K562 (cell line): ENCODE measurements at regions not wholly inside any gene's neighbourhood (a gene's known extent, or its start where the extent isn't known, plus 50 kb on each side); places are given as distances from the start of the nearest gene placed in this dataset.

Source experiments
- ATAC-seq: fragments of 200-7000 bp; cut with Tn5 transposase; 3 replicates; pipeline ENCODE4 v1.9.1; 2020; ENCODE audit warnings: moderate library complexity
- BruUV-seq: library from RNA; stranded (reverse); fragments of 400-500 nt; replicated peaks from 2 replicates; lab custom pipeline; 2021; lab: Mats Ljungman, UMichigan
- CTCF ChIA-PET: fragments of 300-600 bp; formaldehyde crosslinking; extraction: SDS; loops from one replicate; lab custom pipeline; 2021; ENCODE audit warnings: low intra/inter-chr PET ratio; lab: Yijun Ruan, JAX
- POLR2A ChIA-PET: fragments of 300-600, 350-650 bp; sonication (Branson Sonifier 250); formaldehyde crosslinking; extraction: SDS; loops from one replicate; lab custom pipeline; 2021; ENCODE audit warnings: antibody characterized with exemption, inconsistent platforms; lab: Yijun Ruan, JAX
- DNase-seq, 4 experiments: peaks; one replicate each; pipeline versions ENCODE4 v3.0.0 to v3.0.0-alpha.2; 2011 to 2018; ENCODE audit warnings: low spot score in 3 of 4, mixed read lengths in 3 of 4; ENCODE audit errors: extremely low read depth in 1 of 4
- FAIRE-seq: peaks from 2 replicates; lab custom pipeline; 2011; peaks lifted over from hg19 to GRCh38; lab: Jason Lieb, UNC
- H2AFZ ChIP-seq: 2 replicates; pipeline ENCODE4 v1.6.0; 2011; ENCODE audit warnings: low read depth, low read length, control low read depth, inconsistent platforms
- H3K27ac ChIP-seq: fragments of 200-600 bp; 3 replicates; pipeline ENCODE4 v1.8.0; 2011; ENCODE audit warnings: low read depth, mild to moderate bottlenecking, control low read depth, inconsistent platforms, low read length, moderate library complexity, mixed read lengths; ENCODE audit errors: extremely low read depth
- H3K27me3 ChIP-seq, 2 experiments: fragments of 300-600 bp in 1 of 2; 2 replicates in 1 of 2; 3 replicates in 1 of 2; pipeline versions ENCODE4 v1.6.0 to v1.8.0; 2011; ENCODE audit warnings: inconsistent platforms in 2 of 2, low read length in 2 of 2, mild to moderate bottlenecking in 1 of 2, mixed read lengths in 1 of 2, moderate library complexity in 1 of 2; ENCODE audit not compliant: control insufficient read depth in 2 of 2, insufficient read depth in 2 of 2
- H3K36me3 ChIP-seq: fragments of 300-600 bp; 3 replicates; pipeline ENCODE4 v1.8.0; 2011; ENCODE audit warnings: mild to moderate bottlenecking, low read length, inconsistent platforms; ENCODE audit not compliant: control insufficient read depth, insufficient read depth
- H3K4me1 ChIP-seq, 2 experiments: fragments of 200-600 bp in 1 of 2; replicated peaks in 1 of 2; 2 replicates in 1 of 2; 3 replicates in 1 of 2; pipeline versions ENCODE4 v1.5.1 to v1.8.0; 2011; ENCODE audit warnings: inconsistent platforms in 2 of 2, low read length in 2 of 2, mild to moderate bottlenecking in 1 of 2, mixed read lengths in 1 of 2, moderate library complexity in 1 of 2; ENCODE audit not compliant: control insufficient read depth in 2 of 2, insufficient read depth in 2 of 2
- H3K4me2 ChIP-seq: 2 replicates; pipeline ENCODE4 v1.6.1; 2011; ENCODE audit warnings: low read length, control low read depth, inconsistent platforms, mixed read lengths; ENCODE audit not compliant: insufficient read depth
- H3K4me3 ChIP-seq: fragments of 200-600 bp; sonication (generic), shearing (Covaris generic); 2 replicates; pipeline ENCODE4 v1.5.1; 2016; ENCODE audit warnings: control low read depth, inconsistent platforms
- H3K79me2 ChIP-seq: fragments of 200-600 bp; 3 replicates; pipeline ENCODE4 v1.8.0; 2011; ENCODE audit warnings: low read length, inconsistent platforms; ENCODE audit not compliant: control insufficient read depth, insufficient read depth
- H3K9ac ChIP-seq, 2 experiments: 2 replicates each; pipeline versions ENCODE4 v1.6.0 to v1.6.1; 2011; ENCODE audit warnings: low read depth in 2 of 2, low read length in 2 of 2, control low read depth in 1 of 2, inconsistent platforms in 1 of 2, mild to moderate bottlenecking in 1 of 2, mixed read lengths in 1 of 2; ENCODE audit not compliant: insufficient read depth in 1 of 2
- H3K9me1 ChIP-seq: one replicate; pipeline ENCODE4 v1.6.0; 2011; ENCODE audit warnings: inconsistent platforms, mild to moderate bottlenecking, low read length, moderate library complexity; ENCODE audit not compliant: control insufficient read depth, insufficient read depth
- H3K9me3 ChIP-seq: replicated peaks from 2 replicates; pipeline ENCODE4 v1.5.1; 2011; ENCODE audit warnings: low read depth, low read length, inconsistent platforms; ENCODE audit not compliant: control insufficient read depth, insufficient read depth
- H4K20me1 ChIP-seq: replicated peaks from 2 replicates; pipeline ENCODE4 v1.6.1; 2011; ENCODE audit warnings: low read length, inconsistent platforms, mixed read lengths; ENCODE audit not compliant: control insufficient read depth, insufficient read depth
- BRD4 ChIP-seq: fragments of 200-600 bp; sonication (generic); IDR thresholded peaks from 2 replicates; pipeline ENCODE4 v1.6.1; 2017; ENCODE audit warnings: inconsistent platforms
- CBX1 ChIP-seq: sonication (generic); IDR thresholded peaks from 2 replicates; pipeline ENCODE4 v1.6.1; 2016; ENCODE audit warnings: antibody characterized with exemption, low read depth, mild to moderate bottlenecking
- CHCHD3 ChIP-seq: fragments of 250-450 bp; sonication (Bioruptor Pico); IDR thresholded peaks from 2 replicates; pipeline ENCODE4 v2.1.2; 2022; ENCODE audit warnings: mild to moderate bottlenecking
- DACH1 ChIP-seq: fragments of 450-650 bp; IDR thresholded peaks from 2 replicates; pipeline ENCODE4 v1.6.1; 2018; ENCODE audit not compliant: partially characterized antibody
- HDAC6 ChIP-seq: IDR thresholded peaks from 2 replicates; pipeline ENCODE4 v1.6.1; 2012; ENCODE audit warnings: low read depth, mild to moderate bottlenecking, control low read depth, inconsistent platforms, low read length, moderate library complexity
- MITF ChIP-seq: IDR thresholded peaks from 2 replicates; pipeline ENCODE4 v1.6.1; 2014; ENCODE audit warnings: antibody characterized with exemption
- NCOA6 ChIP-seq: fragments of 450-650 bp; IDR thresholded peaks from 2 replicates; pipeline ENCODE4 v1.6.1; 2017; ENCODE audit warnings: mild to moderate bottlenecking
- PHTF2 ChIP-seq: fragments of 250-450 bp; sonication (Bioruptor Pico); IDR thresholded peaks from 2 replicates; pipeline ENCODE4 v1.5.0; 2021; ENCODE audit warnings: mild to moderate bottlenecking
- TCF7 ChIP-seq: sonication (generic); IDR thresholded peaks from 2 replicates; pipeline ENCODE4 v1.6.1; 2016; ENCODE audit warnings: antibody characterized with exemption, borderline replicate concordance
- THAP7 ChIP-seq: fragments of 250-450 bp; sonication (Bioruptor Pico); IDR thresholded peaks from 2 replicates; pipeline ENCODE4 v1.5.0; 2021
- YY1 ChIP-seq, 3 experiments: IDR thresholded peaks; 2 replicates each; pipeline ENCODE4 v1.6.1; 2011; ENCODE audit warnings: low read length in 2 of 3, mild to moderate bottlenecking in 2 of 3, moderate library complexity in 2 of 3, borderline replicate concordance in 1 of 3, control low read depth in 1 of 3, low read depth in 1 of 3; ENCODE audit not compliant: insufficient read depth in 3 of 3, insufficient replicate concordance in 2 of 3, control insufficient read depth in 1 of 3, insufficient read length in 1 of 3; ENCODE audit errors: extremely low read depth in 1 of 3
- ZNF518B ChIP-seq: fragments of 250-450 bp; sonication (Bioruptor Pico); IDR thresholded peaks from 2 replicates; pipeline ENCODE4 v1.5.0; 2021; ENCODE audit warnings: mild to moderate bottlenecking, moderate library complexity
- ZNF592 ChIP-seq: fragments of 450-650 bp; IDR thresholded peaks from 2 replicates; pipeline ENCODE4 v1.6.1; 2017; ENCODE audit warnings: antibody characterized with exemption, mild to moderate bottlenecking
- WGBS: fragments of 100-300 bp; shearing (Covaris generic); methylation state at CpG from one replicate; pipeline ENCODE4 v1.1.6; 2016; ENCODE audit warnings: low coverage, mixed read lengths; ENCODE audit not compliant: insufficient coverage; ENCODE audit errors: missing lambda C conversion rate; 5-methylcytosine and 5-hydroxymethylcytosine counted together
- in situ Hi-C: fragments of 300-500 bp; cut with MboI; formaldehyde crosslinking; loops from 4 replicates; pipeline ENCODE4 v1.15.0; 2018; ENCODE audit warnings: inconsistent platforms, mixed read lengths
- intact Hi-C: fragments of 100-400 bp; cut with micrococcal nuclease; formaldehyde crosslinking; loops from 2 replicates; pipeline ENCODE4 v1.14.2; 2022

GRCh38 chr10:3530346-3530745 is 254.7 kb downstream of the KLF6 start:
- no peak overlapping the region for H2AFZ ChIP-seq
- ATAC-seq (no peak), FAIRE-seq (no peak), DNase-seq (no peak)
- in situ Hi-C loops, result no loop called here
- POLR2A ChIA-PET, result interaction anchor here (1.0 kb wide), 1 partner anchor 44 kb away, joined by 3 read pairs; no protein-coding TSS in a partner anchor
- no peak overlapping the region for H3K4me2 ChIP-seq
- BruUV-seq, result no TSS peak
- H4K20me1 ChIP-seq, result no peaks in the 10 kb centered on the region
- H3K79me2 ChIP-seq, result no peaks in the 10 kb centered on the region
- no peak overlapping the region for H3K4me3 ChIP-seq
- CTCF ChIA-PET, result no interaction called here
- no peak overlapping the region for H3K9ac ChIP-seq
- H3K9me3 ChIP-seq, result no peaks in the 10 kb centered on the region
- no peak overlapping the region for H3K27ac ChIP-seq
- no peaks in the 10 kb centered on the region for H3K36me3 ChIP-seq
- no peaks in the 10 kb centered on the region for H3K9me1 ChIP-seq
- 20% methylated on average over 7 of the region's 13 CpGs for WGBS
- peaks cover 4 to 26% of the 10 kb centered on the region in 2 experiments; a peak in 4 of 5 replicates for H3K27me3 ChIP-seq
- intact Hi-C loops, result no loop called here
- peaks cover 2 to 8% of the 10 kb centered on the region in 2 experiments; a peak in 3 of 5 replicates for H3K4me1 ChIP-seq
- TF ChIP-seq CBX1 (no peak), CHCHD3 (CRISPR knock-in tag) (no peak), YY1 (IDR thresholded peaks at IDR 0.05; ENCODE audit: borderline replicate concordance in 1 of 3, control insufficient read depth in 1 of 3, extremely low read depth in 1 of 3, insufficient read depth in 3 of 3, insufficient read length in 1 of 3, insufficient replicate concordance in 2 of 3, low read depth in 1 of 3, low read length in 2 of 3) (no peak), PHTF2 (no peak), DACH1 (no peak), NCOA6 (no peak), HDAC6 (no peak), BRD4 (no peak), MITF (no peak), ZNF518B (CRISPR knock-in tag) (no peak), ZNF592 (no peak), THAP7 (no peak), TCF7 (no peak)
